DND-41 (cell line): ENCODE measurements at regions not wholly inside any gene's neighbourhood (a gene's known extent, or its start where the extent isn't known, plus 50 kb on each side); places are given as distances from the start of the nearest gene placed in this dataset.

ENCODE experiments used
- ATAC-seq: fragments of 200-7000 bp; cut with Tn5 transposase; 3 replicates; pipeline ENCODE4 v1.9.1; 2021; ENCODE audit warnings: low read depth; ENCODE audit not compliant: insufficient read depth
- DNase-seq: peaks from one replicate; pipeline ENCODE4 v3.0.0-alpha.2; 2020
- H2AFZ ChIP-seq: 2 replicates; pipeline ENCODE4 v1.6.0; 2012; ENCODE audit warnings: low read depth, low read length
- H3K27ac ChIP-seq: 2 replicates; pipeline ENCODE4 v1.5.1; 2012; ENCODE audit warnings: low read length, inconsistent platforms
- H3K27me3 ChIP-seq: fragments of 200-600 bp; sonication (generic); 2 replicates; pipeline ENCODE4 v1.6.0; 2012; ENCODE audit warnings: low read length, mild to moderate bottlenecking, inconsistent platforms; ENCODE audit not compliant: insufficient read depth, poor library complexity
- H3K36me3 ChIP-seq: 2 replicates; pipeline ENCODE4 v1.5.1; 2012; ENCODE audit warnings: low read length, inconsistent platforms; ENCODE audit not compliant: insufficient read depth
- H3K4me1 ChIP-seq: 2 replicates; pipeline ENCODE4 v1.5.1; 2012; ENCODE audit warnings: mild to moderate bottlenecking, low read length; ENCODE audit not compliant: insufficient read depth
- H3K4me2 ChIP-seq: 2 replicates; pipeline ENCODE4 v1.6.0; 2012; ENCODE audit warnings: mild to moderate bottlenecking, moderate library complexity, low read length, inconsistent platforms; ENCODE audit not compliant: insufficient read depth
- H3K4me3 ChIP-seq, 2 experiments: fragments of 200-600 bp in 1 of 2; shearing (Covaris generic) in 1 of 2; 2 replicates each; pipeline ENCODE4 v1.5.1; 2012 to 2016; ENCODE audit warnings: inconsistent platforms in 2 of 2, low read length in 2 of 2, mild to moderate bottlenecking in 2 of 2, low read depth in 1 of 2, moderate library complexity in 1 of 2
- H3K79me2 ChIP-seq: 2 replicates; pipeline ENCODE4 v1.6.0; 2012; ENCODE audit warnings: low read length, inconsistent platforms; ENCODE audit not compliant: insufficient read depth
- H3K9ac ChIP-seq: 2 replicates; pipeline ENCODE4 v1.6.0; 2012; ENCODE audit warnings: low read depth, mild to moderate bottlenecking, inconsistent platforms, low read length, moderate library complexity
- H3K9me3 ChIP-seq: 2 replicates; pipeline ENCODE4 v1.5.1; 2012; ENCODE audit warnings: low read length, moderate library complexity, mild to moderate bottlenecking, inconsistent platforms; ENCODE audit not compliant: insufficient read depth, severe bottlenecking
- H4K20me1 ChIP-seq: 2 replicates; pipeline ENCODE4 v1.6.0; 2012; ENCODE audit warnings: low read length; ENCODE audit not compliant: insufficient read depth
- CTCF ChIP-seq: IDR thresholded peaks from 2 replicates; pipeline ENCODE4 v1.5.1; 2012; ENCODE audit warnings: borderline replicate concordance, low read length, moderate library complexity, mild to moderate bottlenecking; ENCODE audit not compliant: poor library complexity, severe bottlenecking; ENCODE audit errors: extremely low read depth
- EZH2 ChIP-seq: IDR thresholded peaks from 3 replicates; pipeline ENCODE4 v1.6.1; 2012; ENCODE audit warnings: borderline replicate concordance, low read depth, mild to moderate bottlenecking, moderate library complexity, low read length, inconsistent platforms; ENCODE audit not compliant: severe bottlenecking

- Histone ChIP-seq H3K79me2 (no peaks in the 10 kb centered on the region), H4K20me1 (no peaks in the 10 kb centered on the region), H3K9ac (no peak overlapping the region), H3K9me3 (no peaks in the 10 kb centered on the region), H3K4me1 (peaks cover 15% of the 10 kb centered on the region), H3K4me2 (no peak overlapping the region), H3K27me3 (no peaks in the 10 kb centered on the region), H2AFZ (peak overlapping the region; percentile 9; the same call in 1 of the 2 replicates), H3K27ac (no peak overlapping the region), H3K36me3 (no peaks in the 10 kb centered on the region), H3K4me3 (no peak overlapping the region)
- TF ChIP-seq CTCF (no peak), EZH2 (no peak)
- ATAC-seq (no peak), DNase-seq (no peak)
Observed at GRCh38 chr1:59015708-59016107, 231.9 kb upstream of the JUN start.

- no peaks in the 10 kb centered on the region for H3K79me2 ChIP-seq
- no peak for TF ChIP-seq CTCF
- TF ChIP-seq EZH2, result no peak
Observed at GRCh38 chr1:59016390-59016789, 232.5 kb upstream of the JUN start.

GRCh38 chr1:59017501-59018231, 233.8 kb upstream of the JUN start:
- ATAC-seq (no peak), DNase-seq (no peak)
- Histone ChIP-seq H3K27ac (no peak overlapping the region), H3K9me3 (no peaks in the 10 kb centered on the region), H3K79me2 (no peaks in the 10 kb centered on the region), H3K4me3 (no peak overlapping the region), H3K36me3 (no peaks in the 10 kb centered on the region), H3K9ac (no peak overlapping the region), H4K20me1 (no peaks in the 10 kb centered on the region), H3K4me2 (no peak overlapping the region), H3K4me1 (peaks cover 20% of the 10 kb centered on the region), H3K27me3 (no peaks in the 10 kb centered on the region), H2AFZ (no peak overlapping the region)
- no peak for TF ChIP-seq EZH2
- TF ChIP-seq CTCF, result no peak

More at GRCh38 chr1:59016390-59016789, 232.5 kb upstream of the JUN start:
- ATAC-seq, result no peak
- Histone ChIP-seq H3K9ac (no peak overlapping the region), H3K9me3 (no peaks in the 10 kb centered on the region), H3K27ac (no peak overlapping the region), H3K4me2 (no peak overlapping the region), H3K36me3 (no peaks in the 10 kb centered on the region), H3K27me3 (no peaks in the 10 kb centered on the region), H3K4me3 (no peak overlapping the region), H2AFZ (no peak overlapping the region), H4K20me1 (no peaks in the 10 kb centered on the region), H3K4me1 (peaks cover 20% of the 10 kb centered on the region)
- DNase-seq, result no peak

- no peak overlapping the region for H3K9ac ChIP-seq
- no peak overlapping the region for H3K27ac ChIP-seq
- ATAC-seq (no peak), DNase-seq (no peak)
- H2AFZ ChIP-seq, result no peak overlapping the region
- H3K79me2 ChIP-seq, result no peaks in the 10 kb centered on the region
- H3K36me3 ChIP-seq, result no peaks in the 10 kb centered on the region
- no peaks in the 10 kb centered on the region for H4K20me1 ChIP-seq
- H3K4me2 ChIP-seq, result no peak overlapping the region
- no peak for TF ChIP-seq EZH2
- TF ChIP-seq CTCF, result no peak
- H3K4me1 ChIP-seq, result peaks cover 20% of the 10 kb centered on the region
- no peaks in the 10 kb centered on the region for H3K9me3 ChIP-seq
- no peaks in the 10 kb centered on the region for H3K27me3 ChIP-seq
- no peak overlapping the region for H3K4me3 ChIP-seq
Observed at GRCh38 chr1:59018446-59018845, 234.6 kb upstream of the JUN start.
